RWPE2 (cell line): ENCODE measurements at regions not wholly inside any gene's neighbourhood (a gene's known extent, or its start where the extent isn't known, plus 50 kb on each side); places are given as distances from the start of the nearest gene placed in this dataset.

Source experiments
- ATAC-seq: fragments of 200-7000 bp; cut with Tn5 transposase; 3 replicates; pipeline ENCODE4 v1.9.1; 2021; ENCODE audit warnings: low read depth
- DNase-seq: peaks from one replicate; pipeline ENCODE4 v3.0.0-alpha.2; 2020; ENCODE audit warnings: low spot score
- H3K27ac ChIP-seq: fragments of 450-650 bp; 2 replicates; pipeline ENCODE4 v1.5.1; 2017; ENCODE audit warnings: mild to moderate bottlenecking; ENCODE audit not compliant: poor library complexity, severe bottlenecking
- H3K27me3 ChIP-seq: fragments of 250-450 bp; sonication (Bioruptor Pico); 2 replicates; pipeline ENCODE4 v1.5.1; 2021; ENCODE audit warnings: mild to moderate bottlenecking, moderate library complexity; ENCODE audit not compliant: insufficient read depth, poor library complexity, severe bottlenecking
- H3K36me3 ChIP-seq: fragments of 250-450 bp; sonication (Bioruptor Pico); 2 replicates; pipeline ENCODE4 v1.5.1; 2020; ENCODE audit warnings: low read depth, mild to moderate bottlenecking, moderate library complexity
- H3K4me1 ChIP-seq: fragments of 250-450 bp; sonication (Bioruptor Pico); 2 replicates; pipeline ENCODE4 v1.5.1; 2021; ENCODE audit warnings: mild to moderate bottlenecking, moderate library complexity; ENCODE audit not compliant: insufficient read depth, poor library complexity, severe bottlenecking
- H3K4me3 ChIP-seq: fragments of 250-450 bp; sonication (Bioruptor Pico); 2 replicates; pipeline ENCODE4 v1.5.1; 2021; ENCODE audit warnings: mild to moderate bottlenecking, moderate library complexity; ENCODE audit not compliant: severe bottlenecking
- H3K9me3 ChIP-seq: fragments of 250-450 bp; sonication (Bioruptor Pico); 2 replicates; pipeline ENCODE4 v1.5.1; 2021; ENCODE audit warnings: mild to moderate bottlenecking, moderate library complexity; ENCODE audit not compliant: severe bottlenecking
- TF ChIP-seq, protein P1 (sequence below): fragments of 450-650 bp; IDR thresholded peaks from one replicate; pipeline ENCODE4 v1.5.1; 2017; ENCODE audit warnings: mild to moderate bottlenecking, moderate library complexity; ENCODE audit not compliant: poor library complexity, severe bottlenecking

GRCh38 chr2:180572346-180572745 is 408.1 kb upstream of the UBE2E3 start:
- peak; percentile 44; the same call in 1 of the 3 replicates for ATAC-seq

DNA sequence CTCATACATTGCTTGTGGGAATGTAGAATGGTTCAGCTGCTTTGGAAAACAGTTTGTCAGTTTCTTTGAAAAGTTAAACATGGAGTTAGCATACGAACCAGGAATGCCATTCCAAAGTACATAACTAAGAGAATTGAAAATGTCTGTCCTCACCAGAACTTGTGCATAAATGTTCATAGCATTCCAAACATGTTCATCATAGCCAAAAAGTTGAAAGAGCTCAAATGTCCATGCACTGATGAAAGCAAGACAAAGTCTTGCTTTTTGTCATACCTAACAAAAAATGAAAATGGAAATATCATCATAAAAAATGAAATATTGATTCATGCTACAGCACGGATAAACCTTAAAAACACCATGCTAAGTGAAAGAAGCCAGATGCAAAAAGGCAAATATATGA is 408.8 kb upstream of the UBE2E3 start:
- Histone ChIP-seq H3K4me1 (peaks cover 31% of the 10 kb centered on the region), H3K27ac (no peak overlapping the region), H3K4me3 (no peak overlapping the region), H3K27me3 (no peaks in the 10 kb centered on the region), H3K36me3 (no peaks in the 10 kb centered on the region), H3K9me3 (no peaks in the 10 kb centered on the region)
- DNase-seq = no peak
- TF ChIP-seq, protein P1, sequence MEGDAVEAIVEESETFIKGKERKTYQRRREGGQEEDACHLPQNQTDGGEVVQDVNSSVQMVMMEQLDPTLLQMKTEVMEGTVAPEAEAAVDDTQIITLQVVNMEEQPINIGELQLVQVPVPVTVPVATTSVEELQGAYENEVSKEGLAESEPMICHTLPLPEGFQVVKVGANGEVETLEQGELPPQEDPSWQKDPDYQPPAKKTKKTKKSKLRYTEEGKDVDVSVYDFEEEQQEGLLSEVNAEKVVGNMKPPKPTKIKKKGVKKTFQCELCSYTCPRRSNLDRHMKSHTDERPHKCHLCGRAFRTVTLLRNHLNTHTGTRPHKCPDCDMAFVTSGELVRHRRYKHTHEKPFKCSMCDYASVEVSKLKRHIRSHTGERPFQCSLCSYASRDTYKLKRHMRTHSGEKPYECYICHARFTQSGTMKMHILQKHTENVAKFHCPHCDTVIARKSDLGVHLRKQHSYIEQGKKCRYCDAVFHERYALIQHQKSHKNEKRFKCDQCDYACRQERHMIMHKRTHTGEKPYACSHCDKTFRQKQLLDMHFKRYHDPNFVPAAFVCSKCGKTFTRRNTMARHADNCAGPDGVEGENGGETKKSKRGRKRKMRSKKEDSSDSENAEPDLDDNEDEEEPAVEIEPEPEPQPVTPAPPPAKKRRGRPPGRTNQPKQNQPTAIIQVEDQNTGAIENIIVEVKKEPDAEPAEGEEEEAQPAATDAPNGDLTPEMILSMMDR = no peak
- ATAC-seq = no peak

More at GRCh38 chr2:180572346-180572745, 408.1 kb upstream of the UBE2E3 start:
- H3K9me3 ChIP-seq = no peaks in the 10 kb centered on the region
- H3K27ac ChIP-seq = no peak overlapping the region
- no peaks in the 10 kb centered on the region for H3K27me3 ChIP-seq
- no peak overlapping the region for H3K4me3 ChIP-seq
- no peaks in the 10 kb centered on the region for H3K36me3 ChIP-seq
- TF ChIP-seq, protein P1 = no peak
- no peak for DNase-seq
- H3K4me1 ChIP-seq = peaks cover 31% of the 10 kb centered on the region

DNA sequence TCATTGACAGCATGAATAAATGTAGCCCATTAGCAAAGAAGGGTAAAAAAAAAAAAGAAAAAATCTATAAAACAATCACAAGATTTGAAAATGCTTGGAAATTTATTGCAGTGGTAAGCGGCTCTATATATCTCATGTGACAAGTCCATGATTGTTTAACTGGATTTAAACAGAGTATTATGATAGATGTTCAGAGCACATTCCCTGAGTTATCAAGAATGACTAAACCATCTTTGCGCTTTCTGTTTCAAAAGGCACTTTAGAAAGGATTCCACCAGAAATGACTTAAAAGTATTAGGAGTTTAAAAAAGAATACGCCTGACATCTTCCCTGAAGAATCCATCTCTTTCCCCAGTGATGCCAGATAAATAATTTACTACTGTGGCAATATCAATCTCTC is 409.5 kb upstream of the UBE2E3 start:
- no peaks in the 10 kb centered on the region for H3K36me3 ChIP-seq
- H3K4me1 ChIP-seq = peaks cover 31% of the 10 kb centered on the region
- DNase-seq (no peak), ATAC-seq (no peak)
- TF ChIP-seq, protein P1 = no peak
- no peak overlapping the region for H3K4me3 ChIP-seq
- H3K9me3 ChIP-seq = no peaks in the 10 kb centered on the region
- H3K27me3 ChIP-seq = no peaks in the 10 kb centered on the region
- no peak overlapping the region for H3K27ac ChIP-seq

DNA sequence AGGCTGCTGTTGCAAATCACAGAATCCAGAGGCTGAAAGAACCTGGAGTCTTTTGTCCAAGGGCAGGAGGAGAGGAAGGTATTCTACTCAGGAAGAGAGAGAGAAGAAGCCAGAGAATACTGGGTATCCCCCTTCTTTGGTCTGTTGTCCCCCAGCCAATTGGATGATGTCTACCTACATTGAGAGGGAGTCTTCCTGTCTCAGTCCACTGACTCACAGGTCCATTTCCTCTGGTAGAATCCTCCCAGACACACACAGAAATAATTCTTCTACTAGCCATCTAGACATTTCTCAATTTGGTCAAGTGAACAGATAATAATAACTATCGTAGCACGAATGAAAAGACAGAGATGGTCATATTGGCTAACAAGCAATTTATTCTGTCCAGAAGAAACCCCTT is 416.4 kb upstream of the UBE2E3 start:
- ATAC-seq (no peak), DNase-seq (no peak)
- Histone ChIP-seq H3K9me3 (no peaks in the 10 kb centered on the region), H3K27ac (no peak overlapping the region), H3K4me3 (no peak overlapping the region), H3K27me3 (no peaks in the 10 kb centered on the region), H3K4me1 (no peaks in the 10 kb centered on the region), H3K36me3 (no peaks in the 10 kb centered on the region)
- TF ChIP-seq, protein P1 = no peak

- Histone ChIP-seq H3K4me3 (no peak overlapping the region), H3K36me3 (no peaks in the 10 kb centered on the region), H3K27me3 (no peaks in the 10 kb centered on the region), H3K27ac (no peak overlapping the region), H3K9me3 (no peaks in the 10 kb centered on the region), H3K4me1 (no peaks in the 10 kb centered on the region)
- ATAC-seq (no peak), DNase-seq (no peak)
- TF ChIP-seq, protein P1 = no peak
These were observed 418.0 kb upstream of the UBE2E3 start for GRCh38 chr2:180562378-180562777.
